ENCODE measurements at regions not wholly inside any gene's neighbourhood (a gene's known extent, or its start where the extent isn't known, plus 50 kb on each side); places are given as distances from the start of the nearest gene placed in this dataset.
"Not testable (repeated sequence)": the region's sequence is repeated elsewhere in the genome, so short reads cannot be mapped to it uniquely, and the experiment has no call there.

DNA sequence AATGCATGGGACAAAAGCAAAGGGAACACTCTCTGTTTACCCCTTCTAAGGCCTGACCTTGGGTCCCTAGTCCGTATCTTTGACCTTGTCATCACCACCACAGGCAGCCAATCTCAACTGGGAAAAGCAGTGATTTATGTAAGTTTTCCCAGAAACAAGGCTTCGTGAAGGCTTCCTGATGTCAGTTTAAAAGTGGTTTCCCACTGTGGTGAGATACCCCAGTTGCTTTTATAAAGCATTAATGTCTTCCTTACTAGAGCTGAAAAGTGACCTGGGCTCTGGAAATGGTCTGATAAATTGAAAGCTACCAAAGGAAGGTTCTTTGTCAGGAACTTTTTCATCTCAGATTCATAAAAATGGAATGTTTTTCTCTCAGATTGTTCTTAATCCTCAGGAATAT, 536.4 kb upstream of the PTBP2 start:
- DNase-seq (ENCODE audit: low spot score) = no peak

DNA sequence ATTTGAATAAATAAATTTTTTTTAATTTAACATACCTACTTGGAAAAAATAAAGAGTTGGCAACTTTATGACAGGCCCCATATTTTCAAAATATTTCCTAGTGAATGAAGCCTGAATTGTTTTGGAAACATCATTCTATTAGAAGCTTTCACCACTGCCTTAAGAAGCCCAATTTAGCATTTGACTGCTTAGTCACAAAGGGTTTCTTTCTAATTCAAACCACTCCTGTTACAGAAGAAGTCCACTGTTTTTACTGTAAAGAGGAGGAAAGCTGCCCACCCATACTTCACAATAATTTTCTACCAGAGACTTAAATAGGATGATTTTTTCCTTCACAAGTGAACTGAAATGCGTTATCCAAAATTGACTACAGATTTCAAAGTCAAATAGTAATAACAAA, 534.6 kb upstream of the PTBP2 start:
- DNase-seq (ENCODE audit: low spot score) = no peak

DNA sequence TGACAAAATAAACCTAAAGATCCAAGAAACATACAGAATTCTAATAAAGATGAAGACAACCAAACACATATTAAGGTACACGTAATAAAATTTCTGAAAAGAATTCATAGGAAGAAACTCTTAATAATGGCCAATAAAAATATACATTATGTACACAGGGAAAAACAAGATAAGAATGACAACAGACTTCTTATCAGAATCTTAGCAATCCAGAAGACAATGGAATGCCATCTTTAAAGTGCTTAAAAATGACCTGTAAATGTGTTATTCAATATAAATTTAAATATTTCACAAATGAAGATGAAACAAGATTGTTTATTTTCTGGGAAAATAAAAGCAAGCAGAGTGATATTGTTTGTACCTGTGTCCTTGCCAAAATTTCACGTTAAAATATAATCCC, 530.4 kb upstream of the PTBP2 start:
- DNase-seq (ENCODE audit: low spot score) = no peak

DNA sequence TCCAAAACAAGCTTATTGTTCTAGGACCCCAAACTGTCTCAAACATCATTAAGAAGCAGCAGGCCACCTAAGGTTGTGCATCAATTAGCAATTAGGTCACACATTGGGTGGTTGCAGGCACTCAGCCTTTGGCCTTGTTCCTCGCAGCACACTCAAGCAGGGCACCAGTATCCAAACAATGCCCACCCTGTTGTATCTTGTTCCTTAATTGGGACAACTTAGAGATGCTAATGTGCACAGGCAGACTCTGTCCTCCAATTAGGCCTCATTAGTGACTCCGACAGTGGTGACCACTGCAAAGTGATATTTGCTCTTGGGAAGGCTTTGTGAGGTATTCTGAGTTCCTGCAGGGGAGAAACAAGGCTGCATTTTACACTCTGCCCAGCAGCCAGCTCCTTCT, 515.1 kb upstream of the PTBP2 start:
- DNase-seq (ENCODE audit: low spot score) = no peak

DNA sequence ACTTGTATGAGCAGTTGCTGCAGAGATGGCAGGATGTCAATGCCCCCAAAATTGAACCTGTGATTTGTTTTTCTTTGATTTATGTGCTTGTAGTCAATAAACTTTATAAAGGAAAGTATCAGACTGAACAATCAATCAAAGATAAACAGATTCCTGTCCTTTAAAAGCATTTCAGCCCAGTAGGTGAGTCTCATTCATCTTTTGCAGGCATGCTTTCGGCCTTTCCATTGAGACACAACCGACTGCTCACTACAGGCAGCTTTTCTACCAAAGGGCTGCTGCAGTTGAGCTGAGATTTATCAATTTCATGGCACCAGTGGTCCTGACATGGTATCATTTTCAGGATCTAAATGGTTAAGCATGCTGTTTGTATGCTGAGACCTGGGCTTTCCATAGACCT, 513.6 kb upstream of the PTBP2 start:
- DNase-seq (ENCODE audit: low spot score) = no peak

DNA sequence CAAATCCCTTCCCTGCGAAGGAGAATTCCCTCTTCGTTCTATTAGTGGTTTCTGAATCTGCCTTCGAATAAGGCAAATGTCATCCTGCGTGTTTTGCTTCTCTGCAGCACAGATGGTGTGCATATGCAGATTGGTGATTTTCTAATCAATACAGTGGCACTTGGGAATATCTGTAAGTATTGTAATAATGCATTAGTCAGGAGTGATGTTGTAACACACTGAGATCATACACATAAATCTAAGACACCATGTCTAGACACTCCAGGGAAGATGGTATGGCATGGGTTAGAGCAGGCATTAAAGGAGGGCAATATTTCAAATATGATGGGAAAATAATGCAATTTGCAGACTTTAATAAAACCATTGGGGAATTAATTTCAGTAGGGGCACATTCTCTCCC, 513.2 kb upstream of the PTBP2 start:
- DNase-seq (ENCODE audit: low spot score) = no peak

DNA sequence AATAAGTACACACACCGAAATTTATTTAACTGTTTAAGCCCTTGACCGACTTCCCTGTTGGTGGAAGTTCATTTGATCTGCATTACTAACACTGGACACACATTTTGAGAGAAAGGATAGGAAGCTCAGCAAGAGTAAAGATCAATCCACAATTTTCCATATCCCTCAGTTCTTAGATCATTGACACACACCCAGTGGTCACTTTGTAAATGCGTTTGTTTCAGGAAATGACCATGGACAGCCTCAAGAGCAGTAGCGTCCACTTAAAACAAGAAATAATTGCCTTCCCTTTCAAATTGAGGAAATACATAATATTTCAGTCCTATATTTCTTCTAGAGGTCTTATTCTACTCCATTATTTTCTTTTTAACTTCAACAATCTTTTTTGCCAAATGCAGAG, 511.5 kb upstream of the PTBP2 start:
- no peak for DNase-seq (ENCODE audit: low spot score)

DNA sequence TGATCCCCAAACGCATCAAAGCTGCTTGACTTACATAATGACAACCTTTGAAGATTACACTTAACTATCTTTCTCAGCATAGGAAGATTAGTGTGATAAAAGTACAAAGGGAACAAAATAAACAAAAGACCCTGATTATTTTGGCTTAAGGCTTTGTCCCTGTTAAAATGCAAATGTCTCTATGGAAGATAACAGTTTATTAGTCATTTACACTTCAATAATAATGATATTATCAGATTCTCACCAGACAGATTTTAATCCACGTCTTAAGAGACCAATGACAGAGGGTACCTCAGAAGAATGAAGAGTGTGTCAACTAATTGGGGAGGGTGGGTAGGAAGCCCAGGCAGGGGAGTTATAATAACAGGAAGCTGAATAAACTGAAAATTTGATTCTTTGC, 510.4 kb upstream of the PTBP2 start:
- DNase-seq (ENCODE audit: low spot score) = no peak

DNA sequence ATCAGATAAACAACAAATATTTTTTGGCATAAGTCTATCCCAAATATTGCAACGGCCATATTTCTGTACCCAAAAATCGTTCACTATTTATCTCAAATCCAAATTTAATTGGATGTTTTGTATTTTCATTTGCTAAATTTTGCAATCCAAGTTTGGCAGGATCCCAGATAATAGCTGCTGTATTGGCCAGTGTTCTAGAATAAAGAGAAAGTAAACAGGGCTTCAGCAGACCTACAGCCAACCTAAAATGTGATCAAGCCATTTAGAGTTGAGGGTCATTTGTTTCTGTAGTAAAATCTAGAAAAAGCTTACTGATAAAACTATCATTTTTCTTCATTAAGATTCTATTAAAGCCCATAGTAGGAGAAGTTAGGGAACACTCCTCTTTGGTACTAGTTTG, 506.6 kb upstream of the PTBP2 start:
- DNase-seq (ENCODE audit: low spot score) = no peak

DNA sequence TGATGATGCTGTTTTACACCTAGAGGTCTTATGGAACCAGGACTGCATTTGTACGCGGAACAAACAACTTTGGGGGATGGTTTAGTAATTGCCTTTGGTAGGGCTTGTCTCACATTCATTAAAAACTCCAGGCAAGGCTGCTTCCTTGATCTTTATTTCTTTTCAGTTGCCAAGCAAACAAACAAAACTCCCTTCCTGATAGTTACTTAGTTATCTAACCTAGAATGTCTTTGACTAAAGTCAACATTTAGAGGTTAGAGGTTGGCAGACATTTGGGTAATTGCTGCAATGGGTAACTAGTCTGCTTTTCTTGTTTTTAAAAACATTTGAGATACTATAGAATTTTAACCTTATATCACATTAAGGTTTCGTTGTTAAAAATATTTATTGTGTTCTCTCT, 500.9 kb upstream of the PTBP2 start:
- DNase-seq (ENCODE audit: low spot score) = no peak

DNA sequence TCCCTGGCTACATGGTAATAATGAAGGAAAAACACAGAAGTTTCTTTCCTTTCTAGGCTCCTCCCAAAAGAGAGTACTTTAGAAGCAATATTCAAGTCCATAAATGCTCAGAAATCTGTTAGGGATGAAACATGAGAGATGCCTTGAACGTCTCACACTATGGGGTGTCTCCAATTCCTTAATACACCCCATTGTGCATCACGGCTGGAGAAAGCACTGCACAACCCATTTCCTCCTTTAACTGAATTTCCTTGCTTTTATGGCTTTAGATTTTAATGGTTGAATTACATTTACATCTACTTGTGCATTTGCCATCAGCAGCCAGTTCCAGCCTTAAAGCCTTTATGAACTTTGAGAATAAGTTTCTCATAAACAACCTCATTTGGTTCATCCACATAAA, 498.9 kb upstream of the PTBP2 start:
- DNase-seq (ENCODE audit: low spot score) = no peak

DNA sequence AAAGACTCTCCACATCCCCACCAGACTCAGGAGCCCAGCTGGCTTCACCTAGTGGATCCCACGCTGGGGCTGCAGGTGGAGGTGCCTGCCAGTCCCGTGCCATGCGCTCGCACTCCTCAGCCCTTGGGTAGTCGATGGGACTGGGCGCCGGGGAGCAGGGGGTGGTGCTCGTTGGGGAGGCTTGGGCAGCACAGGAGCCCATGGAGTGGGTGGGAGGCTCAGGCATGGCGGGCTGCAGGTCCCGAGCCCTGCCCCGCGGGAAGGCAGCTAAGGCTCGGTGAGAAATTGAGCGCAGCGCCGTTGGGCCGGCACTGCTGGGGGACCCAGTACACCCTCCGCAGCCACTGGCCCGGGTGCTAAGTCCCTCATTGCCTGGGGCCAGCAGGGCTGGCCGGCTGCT, 497.4 kb upstream of the PTBP2 start:
- DNase-seq (ENCODE audit: low spot score) = not testable (repeated sequence)

DNA sequence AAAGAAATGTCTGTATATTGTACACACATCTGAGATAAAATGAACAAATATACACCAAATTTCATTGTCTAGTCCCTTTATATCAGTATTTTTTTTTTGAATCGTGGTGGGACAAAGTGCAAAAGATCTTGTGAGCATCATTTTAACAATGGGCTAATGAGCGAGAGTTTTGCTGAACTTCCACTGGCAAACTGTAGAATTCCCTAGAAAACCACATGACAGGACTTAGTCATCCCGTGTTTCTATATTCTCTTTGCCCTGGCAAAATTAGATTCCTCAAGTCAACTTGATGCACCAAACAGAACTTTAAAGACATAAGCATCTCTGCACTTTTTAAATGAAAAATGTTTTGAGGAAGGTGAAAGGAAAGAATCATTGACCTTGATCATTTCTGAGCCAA, 488.2 kb upstream of the PTBP2 start:
- no peak for DNase-seq (ENCODE audit: low spot score)

DNA sequence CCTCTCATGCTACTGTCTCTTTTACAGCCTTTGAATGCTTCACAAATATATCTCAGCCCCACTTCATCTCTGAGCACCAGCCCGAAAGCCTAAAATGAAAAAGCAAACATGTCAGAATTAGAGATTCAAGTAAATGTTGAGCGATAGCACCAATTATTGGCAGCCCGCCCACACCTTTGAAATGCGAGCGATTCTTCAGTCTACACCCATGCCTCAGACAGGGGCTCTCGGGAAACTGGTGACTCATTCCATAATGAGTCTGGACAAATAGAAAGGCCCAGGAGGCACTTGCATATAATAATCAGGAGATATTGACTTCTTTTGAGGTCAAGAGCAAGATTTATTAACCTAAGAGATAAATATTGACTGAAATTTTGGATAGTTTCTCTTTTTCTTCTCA, 487.3 kb upstream of the PTBP2 start:
- DNase-seq (ENCODE audit: low spot score) = no peak

DNA sequence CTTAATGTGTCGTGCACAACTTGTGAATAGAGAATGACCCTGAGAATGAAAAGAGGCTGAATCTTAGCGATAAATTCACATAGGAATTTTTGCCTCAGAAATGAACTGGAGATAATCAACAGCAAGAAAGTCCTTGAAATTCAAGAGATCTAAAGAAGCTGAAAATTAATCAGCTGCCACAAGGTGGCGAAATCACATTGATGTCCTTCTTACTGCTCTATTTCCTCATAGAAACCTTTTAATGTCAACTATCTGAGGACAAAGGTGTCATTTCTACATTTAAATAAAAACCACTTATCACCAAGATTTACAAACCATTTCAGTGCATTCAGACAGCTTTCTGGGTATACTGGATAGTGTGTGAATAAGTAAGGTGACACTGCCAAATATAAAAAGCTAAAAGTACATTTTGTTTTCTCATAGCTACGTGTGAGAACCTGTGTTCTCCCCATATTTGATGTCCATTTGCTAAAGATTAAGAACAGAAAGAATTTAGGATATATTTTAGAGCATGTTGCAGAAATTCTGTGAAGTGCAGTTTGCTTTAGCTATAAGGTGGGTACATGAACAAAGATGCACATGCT, 485.3 kb upstream of the PTBP2 start:
- DNase-seq (ENCODE audit: low spot score) = no peak

DNA sequence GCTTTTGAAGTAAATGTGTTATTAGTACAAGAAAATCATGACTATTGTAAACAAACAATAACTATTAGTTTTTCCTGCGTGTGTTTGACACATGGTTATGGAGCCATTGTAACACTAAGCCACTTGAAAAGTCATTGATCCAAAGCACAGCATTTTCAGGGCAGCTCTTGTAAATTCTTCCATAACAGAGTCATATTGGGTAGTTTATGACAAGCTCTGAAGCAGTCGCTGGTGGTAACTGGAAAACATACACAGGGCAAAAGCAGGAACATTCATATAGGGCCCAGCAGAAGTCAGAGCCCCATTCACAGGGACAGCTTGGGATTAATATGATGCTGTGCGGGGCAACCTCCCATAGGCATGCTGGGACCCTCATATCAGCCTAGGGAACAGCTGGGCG, 483.2 kb upstream of the PTBP2 start:
- no peak for DNase-seq (ENCODE audit: low spot score)

DNA sequence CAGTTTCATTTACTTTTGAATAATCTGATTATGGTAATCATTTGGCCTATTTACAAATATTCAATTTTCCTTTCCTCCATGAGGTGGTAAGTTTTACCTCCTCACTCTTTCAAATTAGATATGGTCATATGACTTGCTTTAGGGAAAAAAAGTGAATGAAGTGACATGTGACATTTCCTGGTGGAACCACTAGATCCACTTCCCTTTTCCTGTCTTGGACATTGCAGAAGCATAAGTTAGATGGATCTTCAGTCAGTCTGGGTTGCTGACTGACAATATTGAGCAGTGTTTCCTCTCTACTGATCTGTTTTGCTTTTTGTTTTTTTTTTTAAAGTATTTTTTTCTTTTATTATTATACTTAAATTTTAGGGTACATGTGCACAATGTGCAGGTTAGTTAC, 481.1 kb upstream of the PTBP2 start:
- no peak for DNase-seq (ENCODE audit: low spot score)

DNA sequence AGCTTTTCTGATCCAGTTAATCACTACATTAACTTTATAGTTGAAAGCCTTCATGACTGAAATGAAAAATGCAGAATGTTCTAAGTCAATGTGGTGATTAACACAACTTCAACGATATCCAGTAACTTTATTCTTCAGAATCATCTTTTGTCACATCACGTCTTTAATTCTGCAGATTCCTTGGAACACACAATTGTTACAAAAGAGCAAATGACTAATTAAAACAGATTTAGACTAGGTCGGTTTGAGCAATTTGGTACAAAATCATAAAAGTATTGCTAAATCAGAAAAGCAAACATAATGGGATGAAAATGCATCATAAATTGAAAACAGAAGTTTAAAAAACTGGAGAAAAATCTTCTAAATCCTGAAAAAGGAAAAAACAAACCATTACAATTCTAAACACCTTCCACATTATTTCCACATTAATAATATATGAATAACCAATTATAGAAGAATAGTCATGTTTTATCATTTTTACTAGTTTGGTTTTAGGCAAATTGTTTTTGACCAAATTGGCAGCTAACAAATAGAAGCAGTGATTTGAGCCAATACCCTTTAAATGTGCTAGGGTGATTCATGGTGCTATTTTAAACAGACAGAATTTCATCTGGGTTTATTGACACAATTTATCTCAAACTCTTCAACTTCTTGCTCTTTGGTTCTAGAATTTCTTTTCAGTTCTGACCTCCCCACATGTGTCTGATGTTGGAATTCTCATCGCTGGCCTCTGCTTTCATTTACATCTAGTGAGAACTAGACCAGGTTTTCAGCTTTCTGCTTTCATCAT, 468.1 kb upstream of the PTBP2 start:
- no peak for DNase-seq (ENCODE audit: low spot score)

DNA sequence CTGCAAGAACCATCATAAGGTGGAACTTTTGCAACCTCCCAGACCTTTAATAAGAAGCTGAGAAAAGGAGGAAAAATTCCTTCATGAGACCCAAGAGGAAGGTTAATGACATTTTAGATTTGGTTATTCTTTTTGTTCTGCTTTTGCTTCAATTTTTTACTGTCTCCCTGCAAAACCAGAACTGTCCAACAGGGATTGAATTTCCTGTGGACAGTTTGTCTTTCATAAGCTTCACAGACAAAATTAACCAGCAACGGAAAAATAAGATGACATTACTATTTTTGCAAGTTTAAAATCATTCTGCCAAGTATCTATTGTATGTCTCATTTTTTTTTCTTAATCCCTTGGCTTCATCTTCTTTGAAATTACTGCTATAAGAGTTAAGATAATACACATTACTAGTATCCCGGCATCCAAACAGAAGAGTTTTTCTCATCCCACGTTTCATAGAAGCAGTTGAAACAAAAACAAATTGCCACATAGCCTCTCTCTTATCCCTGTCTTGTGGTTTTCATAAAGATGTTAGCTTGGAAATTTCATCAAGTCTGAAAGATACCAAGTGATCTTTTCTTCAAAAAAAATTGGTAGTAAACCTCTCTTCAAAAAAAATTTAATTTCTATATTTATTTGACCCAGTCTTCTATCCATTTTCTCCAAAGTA, 465.3 kb upstream of the PTBP2 start:
- no peak for DNase-seq (ENCODE audit: low spot score)

DNA sequence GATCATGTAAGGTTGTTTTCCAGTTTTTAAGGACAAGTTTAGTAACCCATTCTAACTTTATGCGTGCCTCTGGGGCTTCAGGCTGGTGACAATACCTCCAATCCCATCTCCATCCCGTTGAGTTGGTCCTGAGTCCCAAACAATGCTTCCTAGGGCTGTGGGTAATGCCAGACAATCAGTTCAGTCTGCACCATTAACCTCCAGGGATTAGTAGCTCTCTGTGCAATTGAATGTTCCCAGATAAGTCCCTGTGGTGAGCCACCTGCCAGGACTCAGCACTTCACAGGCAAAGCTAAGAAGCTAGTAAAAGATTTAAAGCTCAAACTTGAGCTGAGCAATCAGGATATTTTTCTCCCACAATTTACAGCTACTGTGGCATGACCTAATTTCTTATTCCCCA, 462.2 kb upstream of the PTBP2 start:
- DNase-seq (ENCODE audit: low spot score) = no peak

DNA sequence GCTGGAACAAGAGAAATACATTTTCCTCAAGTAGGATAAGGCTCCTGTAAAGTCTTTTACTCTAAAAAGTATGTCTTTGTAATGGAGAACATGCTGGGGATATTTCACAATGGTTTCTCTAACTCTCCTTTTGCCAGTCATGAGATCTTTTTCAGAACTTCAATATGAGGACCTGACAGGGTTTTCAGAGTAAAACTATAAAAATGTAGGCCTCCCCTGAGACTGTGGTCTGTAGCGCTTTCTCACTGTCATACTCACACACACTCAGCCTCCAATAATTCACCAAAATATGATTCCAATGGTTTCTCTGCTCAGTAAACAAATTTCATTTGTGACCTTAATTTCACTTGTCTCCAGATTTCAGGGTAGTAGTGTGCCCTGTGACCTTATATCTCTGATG, 440.1 kb upstream of the PTBP2 start:
- DNase-seq (ENCODE audit: low spot score) = no peak

DNA sequence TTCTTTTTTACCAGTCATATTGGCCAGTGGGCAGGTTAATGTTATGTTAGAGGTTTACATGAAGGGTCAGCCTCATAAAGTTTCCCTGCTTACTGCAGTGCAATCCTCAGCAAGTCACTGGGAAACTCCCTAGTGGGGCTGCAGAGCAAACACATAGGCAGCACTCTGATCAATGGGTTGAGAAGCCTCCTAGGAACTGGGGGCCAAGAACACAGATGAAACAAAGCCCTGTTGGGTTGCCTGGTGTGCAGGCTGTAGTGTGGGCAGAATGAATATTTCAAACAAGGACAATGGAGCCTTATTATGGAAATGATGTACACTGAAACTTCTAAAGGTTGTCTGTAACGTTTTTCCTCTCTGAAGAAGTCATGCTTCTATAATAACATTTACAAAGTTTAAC, 431.6 kb upstream of the PTBP2 start:
- DNase-seq (ENCODE audit: low spot score) = no peak

DNA sequence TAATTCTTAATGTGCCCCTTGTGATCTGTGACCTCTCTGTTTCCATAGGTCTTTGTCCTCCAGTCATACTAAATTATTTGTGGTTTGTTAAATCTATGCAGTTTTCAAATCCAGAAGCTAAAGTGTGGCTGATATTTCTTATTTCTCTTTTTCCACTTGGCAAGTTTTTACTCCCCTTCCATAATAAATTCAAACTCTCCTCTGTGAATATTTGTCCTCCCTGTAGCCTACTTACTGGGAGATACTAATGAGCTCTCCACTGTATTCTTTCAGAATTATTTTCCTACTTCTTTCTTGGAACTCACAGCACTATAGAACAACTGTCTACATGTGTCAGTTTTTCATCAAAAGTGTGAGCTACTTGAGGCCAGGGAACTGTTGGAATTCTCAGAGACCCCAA, 430.8 kb upstream of the PTBP2 start:
- DNase-seq (ENCODE audit: low spot score) = no peak

DNA sequence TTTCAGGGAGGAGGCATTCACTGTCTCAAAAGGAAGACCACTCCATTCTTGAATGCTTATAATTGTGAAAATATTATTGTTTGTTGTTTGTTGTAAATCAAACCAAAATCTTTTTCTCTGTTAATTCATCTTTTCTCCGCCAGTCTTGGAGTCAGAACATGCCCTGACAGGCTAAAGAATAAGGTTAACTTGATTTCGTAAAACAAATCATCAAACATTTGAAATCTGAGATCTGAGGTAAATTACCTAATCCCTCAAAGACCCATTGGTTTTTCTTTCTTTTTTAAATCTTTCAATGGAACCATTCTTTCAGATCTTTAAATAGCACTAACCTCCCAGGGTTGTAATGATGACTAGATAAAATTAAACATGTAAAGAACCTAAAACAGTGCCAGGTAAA, 430.1 kb upstream of the PTBP2 start:
- no peak for DNase-seq (ENCODE audit: low spot score)

Measured in germinal center (tissue), 1 donor.